Thymus (tissue), 11 donors: ENCODE measurements at regions not wholly inside any gene's neighbourhood (a gene's known extent, or its start where the extent isn't known, plus 50 kb on each side); places are given as distances from the start of the nearest gene placed in this dataset.
A peak's percentile ranks its signal among the peaks of the same experiment; 100 is the strongest.

ENCODE experiments used
- DNase-seq, 9 donors: peaks; one replicate each; pipeline ENCODE4 v3.0.0-alpha.2; 2013; ENCODE audit warnings: low spot score in 9 of 9, low read depth in 6 of 9, missing footprints in 1 of 9
- H3K27ac ChIP-seq, 2 donors: one replicate each; pipeline ENCODE4 v1.5.1; 2013; ENCODE audit warnings: control low read depth in 1 of 2, low read depth in 1 of 2, low read length in 1 of 2, mild to moderate bottlenecking in 1 of 2, moderate library complexity in 1 of 2
- H3K27me3 ChIP-seq, 2 donors: one replicate each; pipeline ENCODE4 v1.5.1; 2013; ENCODE audit warnings: low read length in 1 of 2; ENCODE audit not compliant: control insufficient read depth in 2 of 2, insufficient read depth in 1 of 2
- H3K36me3 ChIP-seq, 2 donors: one replicate each; pipeline ENCODE4 v1.5.1; 2013; ENCODE audit warnings: low read length in 1 of 2, mild to moderate bottlenecking in 1 of 2, moderate library complexity in 1 of 2; ENCODE audit not compliant: control insufficient read depth in 2 of 2, insufficient read depth in 2 of 2
- H3K4me1 ChIP-seq, 2 donors: one replicate each; pipeline ENCODE4 v1.5.1; 2013; ENCODE audit warnings: low read length in 2 of 2; ENCODE audit not compliant: control insufficient read depth in 2 of 2, insufficient read depth in 2 of 2
- H3K4me3 ChIP-seq, 2 donors: one replicate each; pipeline ENCODE4 v1.5.1; 2013; ENCODE audit warnings: low read length in 2 of 2, control low read depth in 1 of 2, mild to moderate bottlenecking in 1 of 2
- H3K9me3 ChIP-seq, 2 donors: one replicate each; pipeline ENCODE4 v1.5.1; 2013; ENCODE audit warnings: low read length in 1 of 2, mild to moderate bottlenecking in 1 of 2; ENCODE audit not compliant: control insufficient read depth in 2 of 2, insufficient read depth in 1 of 2
- WGBS: extraction: QIAGEN DNeasy Blood & Tissue Kit; methylation state at CpG from one replicate; pipeline ENCODE4 v1.1.7; 2013; 5-methylcytosine and 5-hydroxymethylcytosine counted together
- donor health status: healthy.

DNA sequence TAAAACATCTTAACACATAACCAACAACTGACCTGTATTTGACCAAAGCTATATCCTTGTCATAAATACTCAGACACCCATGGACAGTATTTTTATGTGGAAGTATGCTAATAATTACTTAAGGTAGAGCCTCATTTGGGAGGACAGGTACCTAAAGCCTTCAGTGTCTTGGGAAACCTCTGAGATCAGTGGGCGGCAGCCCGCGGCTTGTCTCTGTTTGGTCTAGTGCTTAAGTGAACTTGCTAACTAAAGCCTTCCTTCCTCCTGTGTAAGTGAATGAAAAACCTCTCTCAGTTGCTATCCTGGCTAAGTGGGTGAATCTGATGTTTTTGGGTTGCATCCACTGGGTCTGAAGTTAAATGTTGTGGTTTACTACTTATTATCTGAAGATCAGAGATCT, 144.5 kb upstream of the AGR3 start:
- Histone ChIP-seq H3K9me3 (no peaks in the 10 kb centered on the region), H3K27me3 (no peaks in the 10 kb centered on the region), H3K36me3 (no peaks in the 10 kb centered on the region), H3K4me3 (no peak overlapping the region), H3K27ac (no peak overlapping the region), H3K4me1 (no peaks in the 10 kb centered on the region)
- no peak for DNase-seq
- WGBS = 97% methylated on average over 3 of the region's 3 CpGs

DNA sequence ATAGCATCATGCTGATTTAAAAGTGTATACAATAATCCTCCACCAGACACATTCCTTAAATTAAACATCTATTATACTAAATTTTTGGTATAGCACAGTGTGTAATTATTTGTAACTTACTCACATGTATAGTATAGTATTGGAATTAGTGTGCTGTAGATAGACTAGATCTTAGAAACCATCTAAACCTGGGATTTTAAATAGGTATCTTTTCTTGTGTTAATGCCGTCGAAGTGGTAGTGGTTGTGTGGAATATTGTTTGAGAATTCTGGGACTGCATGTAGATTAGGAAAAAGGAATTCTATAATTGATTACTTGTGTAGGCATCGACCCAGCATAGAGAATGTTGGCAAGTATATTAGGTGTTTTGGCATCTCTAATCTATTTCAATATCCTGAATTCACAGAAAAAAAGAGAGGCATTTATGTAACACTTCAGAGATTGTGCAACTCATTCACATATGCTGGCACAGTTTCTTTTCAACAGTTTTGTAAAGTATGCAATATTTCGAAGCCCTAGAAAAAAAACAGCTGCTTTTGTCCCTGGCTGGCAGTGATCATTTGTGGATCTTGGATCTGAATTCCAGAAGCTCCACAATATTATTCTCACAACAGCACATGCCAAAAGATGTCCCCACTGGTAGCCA, 145.5 kb upstream of the AGR3 start:
- H3K4me3 ChIP-seq = no peak overlapping the region
- H3K27ac ChIP-seq = no peak overlapping the region
- 94% methylated on average over 4 of the region's 4 CpGs for WGBS

DNA sequence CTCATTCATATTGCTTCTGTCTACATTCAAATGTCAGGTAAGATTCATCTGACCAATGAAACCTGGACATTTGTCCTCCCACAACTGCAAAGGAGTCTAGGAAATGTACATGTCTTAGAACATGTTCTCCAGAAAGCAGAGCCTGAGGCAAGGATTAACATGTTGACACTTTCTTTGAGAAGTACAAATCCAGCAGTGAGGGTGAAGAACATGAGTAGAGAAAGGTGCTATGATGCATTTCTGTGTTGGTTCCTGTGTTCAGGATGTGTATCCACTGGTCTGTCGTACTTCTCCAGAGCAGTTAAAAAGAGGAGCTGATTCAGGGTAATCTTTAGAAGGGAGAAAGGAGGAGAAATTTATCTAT, 146.0 kb upstream of the AGR3 start:
- Histone ChIP-seq H3K4me1 (no peaks in the 10 kb centered on the region), H3K27me3 (no peaks in the 10 kb centered on the region), H3K36me3 (no peaks in the 10 kb centered on the region), H3K9me3 (no peaks in the 10 kb centered on the region), H3K27ac (no peak overlapping the region), H3K4me3 (no peak overlapping the region)
- 93% methylated on average over 1 of the region's 1 CpG for WGBS
- no peak for DNase-seq

More for the DNA sequence above, 145.5 kb upstream of the AGR3 start:
- Histone ChIP-seq H3K4me1 (no peaks in the 10 kb centered on the region), H3K36me3 (no peaks in the 10 kb centered on the region), H3K9me3 (no peaks in the 10 kb centered on the region), H3K27me3 (no peaks in the 10 kb centered on the region)
- DNase-seq = no peak

DNA sequence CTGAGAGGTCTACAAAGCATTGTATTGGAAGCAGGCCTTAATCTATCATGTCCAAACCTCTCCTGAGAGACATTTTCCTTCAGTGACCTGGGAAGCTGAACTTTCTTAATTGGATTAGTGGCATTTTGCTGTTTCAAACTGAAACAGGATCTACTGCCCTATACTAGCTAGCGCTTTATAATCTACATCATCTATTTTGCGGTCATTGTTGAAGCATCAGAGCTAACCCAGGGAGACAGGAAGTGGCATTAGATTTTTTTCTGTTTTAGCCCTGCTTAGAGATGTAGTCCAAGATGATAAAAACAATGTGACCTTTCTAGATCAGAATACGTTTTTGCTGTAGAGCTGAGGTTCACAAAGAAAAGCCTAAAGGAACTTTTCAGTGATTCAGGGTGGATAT, 147.4 kb upstream of the AGR3 start:
- no peak overlapping the region for H3K4me3 ChIP-seq
- H3K36me3 ChIP-seq = no peaks in the 10 kb centered on the region
- H3K4me1 ChIP-seq = no peaks in the 10 kb centered on the region
- DNase-seq = peak in 1 of 9 donors; percentile 30
- no peaks in the 10 kb centered on the region for H3K27me3 ChIP-seq
- no peaks in the 10 kb centered on the region for H3K9me3 ChIP-seq
- WGBS = 95% methylated on average over 3 of the region's 3 CpGs
- no peak overlapping the region for H3K27ac ChIP-seq

- H3K9me3 ChIP-seq = no peaks in the 10 kb centered on the region
- H3K4me3 ChIP-seq = no peak overlapping the region
- no peaks in the 10 kb centered on the region for H3K36me3 ChIP-seq
- H3K27me3 ChIP-seq = no peaks in the 10 kb centered on the region
- DNase-seq = no peak
- no peaks in the 10 kb centered on the region for H3K4me1 ChIP-seq
- no peak overlapping the region for H3K27ac ChIP-seq
- WGBS = 11% methylated on average over 2 of the region's 2 CpGs
Measured at GRCh38 chr7:17030559-17030958, 148.8 kb upstream of the AGR3 start.

DNA sequence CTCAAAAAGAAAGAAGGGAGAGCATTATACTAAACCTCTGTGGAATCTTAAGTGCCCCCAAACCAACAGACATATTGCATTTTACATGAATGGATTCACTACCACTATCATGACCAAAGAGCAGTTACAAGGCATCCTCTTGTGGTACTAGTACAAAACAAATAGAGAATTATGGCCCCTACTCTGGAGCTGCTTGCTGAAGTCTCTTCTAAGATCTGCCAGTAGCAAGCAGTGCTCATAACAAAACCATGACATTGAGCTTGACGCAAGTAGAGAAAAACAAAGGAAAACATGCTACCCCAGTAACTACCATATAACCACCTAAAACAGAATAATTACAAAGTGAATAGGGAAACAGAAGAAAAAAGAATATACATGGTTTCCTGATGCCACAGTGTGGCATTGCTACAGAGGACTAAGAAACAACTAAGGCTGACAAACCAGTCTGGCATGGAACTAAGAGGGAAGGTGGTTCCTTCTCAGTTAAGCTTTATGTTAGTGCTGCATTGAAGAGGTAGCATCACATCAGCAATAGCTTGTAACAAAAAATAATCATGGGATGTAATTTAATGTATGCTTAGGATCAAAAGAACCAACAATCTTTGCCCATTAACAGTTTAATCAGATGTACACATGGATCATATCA, 150.2 kb upstream of the AGR3 start:
- H3K4me3 ChIP-seq = no peak overlapping the region
- H3K4me1 ChIP-seq = no peaks in the 10 kb centered on the region
- no peaks in the 10 kb centered on the region for H3K36me3 ChIP-seq
- no peak overlapping the region for H3K27ac ChIP-seq
- no peak for DNase-seq
- 97% methylated on average over 1 of the region's 1 CpG for WGBS
- no peaks in the 10 kb centered on the region for H3K9me3 ChIP-seq
- no peaks in the 10 kb centered on the region for H3K27me3 ChIP-seq

GRCh38 chr7:17033245-17033644, 151.5 kb upstream of the AGR3 start:
- Histone ChIP-seq H3K4me3 (no peak overlapping the region), H3K9me3 (no peaks in the 10 kb centered on the region), H3K4me1 (no peaks in the 10 kb centered on the region), H3K36me3 (no peaks in the 10 kb centered on the region), H3K27ac (no peak overlapping the region), H3K27me3 (no peaks in the 10 kb centered on the region)
- DNase-seq = no peak
- 95% methylated on average over 4 of the region's 4 CpGs for WGBS

DNA sequence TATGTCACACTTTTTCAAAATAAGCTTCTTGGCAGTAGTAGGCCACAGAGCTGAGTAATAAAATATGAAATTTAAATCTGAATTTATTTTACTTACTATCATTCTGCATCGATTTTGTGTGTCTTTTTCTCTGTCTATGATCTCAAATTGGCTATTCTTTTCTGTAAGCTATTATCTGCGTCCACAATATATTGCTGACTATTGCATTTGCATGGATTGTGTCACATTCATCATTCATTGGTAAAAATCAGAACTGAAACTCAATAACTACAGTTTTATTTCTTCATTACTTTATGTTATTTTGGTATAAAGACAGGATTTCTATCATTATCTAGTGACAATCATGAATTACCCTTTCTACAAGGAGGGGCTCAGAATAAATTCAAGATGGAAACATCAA, 154.8 kb upstream of the AGR3 start:
- Histone ChIP-seq H3K27ac (no peak overlapping the region), H3K36me3 (no peaks in the 10 kb centered on the region), H3K27me3 (no peaks in the 10 kb centered on the region), H3K4me3 (no peak overlapping the region), H3K4me1 (no peaks in the 10 kb centered on the region), H3K9me3 (no peaks in the 10 kb centered on the region)
- WGBS = 98% methylated on average over 2 of the region's 2 CpGs
- DNase-seq = no peak

GRCh38 chr7:17037356-17037755, 155.6 kb upstream of the AGR3 start:
- H3K27ac ChIP-seq = no peak overlapping the region
- no peaks in the 10 kb centered on the region for H3K27me3 ChIP-seq
- H3K4me3 ChIP-seq = no peak overlapping the region
- H3K9me3 ChIP-seq = no peaks in the 10 kb centered on the region
- H3K36me3 ChIP-seq = no peaks in the 10 kb centered on the region
- no peak for DNase-seq
- no peaks in the 10 kb centered on the region for H3K4me1 ChIP-seq
- WGBS = 96% methylated on average over 3 of the region's 3 CpGs
